HepG2 (cell line): ENCODE measurements at regions not wholly inside any gene's neighbourhood (a gene's known extent, or its start where the extent isn't known, plus 50 kb on each side); places are given as distances from the start of the nearest gene placed in this dataset.

Source experiments
- BCLAF1 ChIP-seq: fragments of 450-650 bp; IDR thresholded peaks from 2 replicates; pipeline ENCODE4 v1.6.1; 2017; ENCODE audit warnings: mild to moderate bottlenecking
- E2F2 ChIP-seq: sonication (generic); formaldehyde crosslinking; IDR thresholded peaks from 2 replicates; pipeline ENCODE4 v1.4.0; 2020; ENCODE audit warnings: missing genetic modification reagents, borderline replicate concordance
- ERF ChIP-seq: IDR thresholded peaks from 2 replicates; pipeline ENCODE4 v1.6.1; 2018; ENCODE audit warnings: missing biosample characterization, missing genetic modification reagents
- FOXA1 ChIP-seq, 2 experiments: fragments of 450-650 bp in 1 of 2; sonication (generic) in 1 of 2; formaldehyde crosslinking in 1 of 2; IDR thresholded peaks; 2 replicates each; pipeline versions ENCODE4 v1.4.0 to v1.6.1; 2016 to 2020; ENCODE audit warnings: missing genetic modification reagents in 1 of 2
- HES4 ChIP-seq: sonication (generic); formaldehyde crosslinking; IDR thresholded peaks from 2 replicates; pipeline ENCODE4 v1.9.0; 2021; ENCODE audit warnings: mild to moderate bottlenecking, missing genetic modification reagents, borderline replicate concordance
- HHEX ChIP-seq: IDR thresholded peaks from 2 replicates; pipeline ENCODE4 v1.6.1; 2016; ENCODE audit warnings: control low read depth
- POLR2AphosphoS5 ChIP-seq: IDR thresholded peaks from 2 replicates; pipeline ENCODE4 v1.6.1; 2012; ENCODE audit warnings: low read depth, low read length
- RFX1 ChIP-seq: fragments of 450-650 bp; IDR thresholded peaks from 2 replicates; pipeline ENCODE4 v1.6.1; 2017
- SMAD1 ChIP-seq: sonication (generic); formaldehyde crosslinking; IDR thresholded peaks from 2 replicates; pipeline ENCODE4 v1.4.0; 2020; ENCODE audit warnings: missing genetic modification reagents, low read depth, mild to moderate bottlenecking, borderline replicate concordance
- ZBTB43 ChIP-seq: sonication (generic); formaldehyde crosslinking; conservative IDR thresholded peaks from 2 replicates; pipeline ENCODE4 v1.4.0; 2020; ENCODE audit warnings: missing genetic modification reagents
- ZHX2 ChIP-seq, 2 experiments: sonication (generic) in 1 of 2; formaldehyde crosslinking in 1 of 2; IDR thresholded peaks; 2 replicates each; pipeline versions ENCODE4 v1.6.1 to v1.9.0; 2014 to 2022; ENCODE audit warnings: antibody characterized with exemption in 1 of 2, borderline replicate concordance in 1 of 2, inconsistent platforms in 1 of 2, low read depth in 1 of 2, missing genetic modification reagents in 1 of 2
- ZNF224 ChIP-seq: sonication (generic); formaldehyde crosslinking; IDR thresholded peaks from 2 replicates; pipeline ENCODE4 v1.5.0; 2020; ENCODE audit warnings: mild to moderate bottlenecking, missing genetic modification reagents
- ZNF24 ChIP-seq: fragments of 450-650 bp; IDR thresholded peaks from 2 replicates; pipeline ENCODE4 v1.6.1; 2017; ENCODE audit warnings: antibody characterized with exemption, mild to moderate bottlenecking
- ZNF251 ChIP-seq: sonication (generic); formaldehyde crosslinking; IDR thresholded peaks from 2 replicates; pipeline ENCODE4 v1.9.0; 2021; ENCODE audit warnings: mild to moderate bottlenecking, missing genetic modification reagents
- ZNF33B ChIP-seq: sonication (generic); formaldehyde crosslinking; IDR thresholded peaks from 2 replicates; pipeline ENCODE4 v1.5.1; 2020; ENCODE audit warnings: mild to moderate bottlenecking, missing genetic modification reagents
- ZNF530 ChIP-seq: sonication (generic); formaldehyde crosslinking; IDR thresholded peaks from 2 replicates; pipeline ENCODE4 v1.5.0; 2020; ENCODE audit warnings: low read depth, mild to moderate bottlenecking, missing genetic modification reagents
- ZNF670 ChIP-seq: sonication (generic); formaldehyde crosslinking; IDR thresholded peaks from 2 replicates; pipeline ENCODE4 v1.8.0; 2022; ENCODE audit warnings: mild to moderate bottlenecking, missing genetic modification reagents, borderline replicate concordance
- ZNF737 ChIP-seq: sonication (generic); formaldehyde crosslinking; IDR thresholded peaks from 2 replicates; pipeline ENCODE4 v1.5.0; 2020; ENCODE audit warnings: missing genetic modification reagents, mild to moderate bottlenecking, borderline replicate concordance

- TF ChIP-seq ZHX2 (IDR thresholded peaks at IDR 0.05; ENCODE audit: low read depth) (no peak), ZHX2 (CRISPR knock-in tag; IDR thresholded peaks at IDR 0.05; ENCODE audit: borderline replicate concordance) (no peak), RFX1 (no peak), ZBTB43 (no peak), ZNF24 (no peak), BCLAF1 (no peak), SMAD1 (CRISPR knock-in tag) (0 out of 2 replicates have a peak, but pooled peaks have one; percentile 30), E2F2 (CRISPR knock-in tag) (no peak), ZNF737 (CRISPR knock-in tag) (no peak), FOXA1 (IDR thresholded peaks at IDR 0.05) (no peak), FOXA1 (CRISPR knock-in tag; IDR thresholded peaks at IDR 0.05) (no peak), ZNF224 (CRISPR knock-in tag) (no peak), POLR2AphosphoS5 (no peak), ZNF33B (CRISPR knock-in tag) (no peak), ZNF251 (CRISPR knock-in tag) (no peak), HHEX (CRISPR knock-in tag) (no peak), ZNF530 (CRISPR knock-in tag) (no peak), ERF (CRISPR knock-in tag) (peak; percentile 46; the same call in 1 of the 2 replicates), HES4 (CRISPR knock-in tag) (no peak), ZNF670 (CRISPR knock-in tag) (no peak)
Observed at GRCh38 chr20:50267041-50267865, 76.6 kb downstream of the CEBPB start (continued).
